GM21619 (cell line): ENCODE measurements at regions not wholly inside any gene's neighbourhood (a gene's known extent, or its start where the extent isn't known, plus 50 kb on each side); places are given as distances from the start of the nearest gene placed in this dataset.
A peak's percentile ranks its signal among the peaks of the same experiment; 100 is the strongest.

Source experiments
- ATAC-seq: cut with Tn5 transposase; IDR thresholded peaks from one replicate; pipeline ENCODE4 v1.9.1; 2021; ENCODE audit not compliant: unreplicated experiment

DNA sequence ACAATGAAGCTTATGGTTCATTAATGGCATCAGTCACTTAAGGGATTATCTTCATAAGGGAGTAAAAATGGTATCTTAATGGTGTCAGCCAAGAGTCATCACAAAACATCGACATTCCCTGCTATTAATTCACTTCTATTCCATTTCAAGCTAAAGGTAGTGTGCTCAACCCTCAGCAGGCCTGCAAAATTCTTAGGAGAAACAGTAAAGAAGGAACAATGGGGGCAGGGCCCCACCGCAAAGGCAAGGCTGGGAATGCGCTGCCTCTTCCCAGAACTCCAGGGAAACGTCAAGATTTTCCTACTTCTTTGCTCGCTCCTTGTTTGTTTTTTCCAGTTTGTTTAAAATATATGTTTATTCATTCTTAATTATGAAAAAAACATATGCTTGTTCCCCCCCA, 187.3 kb upstream of the TSC22D2 start:
- ATAC-seq, result no peak

- no peak for ATAC-seq
Observed at GRCh38 chr3:150220041-150220440, 188.1 kb upstream of the TSC22D2 start.

- ATAC-seq, result no peak
Observed at GRCh38 chr3:150218841-150219240, 189.3 kb upstream of the TSC22D2 start.

DNA sequence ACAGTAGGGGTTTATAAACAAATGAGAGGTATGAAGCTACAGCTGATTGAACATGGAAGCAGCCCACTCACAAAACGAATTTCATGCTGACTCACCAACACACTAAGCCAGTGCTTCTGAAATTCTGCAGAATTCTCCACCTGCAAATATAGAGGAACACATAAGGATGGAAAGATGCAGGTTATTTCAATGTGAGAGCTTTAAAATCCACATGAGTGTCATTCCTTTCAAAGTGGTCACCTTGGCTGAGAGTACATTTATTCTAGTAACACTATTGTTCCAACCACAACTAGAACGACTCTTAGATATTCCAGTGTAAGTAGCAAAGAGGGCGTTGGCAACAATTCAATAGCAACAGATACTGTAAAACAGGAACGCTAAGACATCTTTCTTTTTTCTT, 189.9 kb upstream of the TSC22D2 start:
- ATAC-seq, result no peak

- no peak for ATAC-seq
Observed at GRCh38 chr3:150217691-150218090, 190.4 kb upstream of the TSC22D2 start.

DNA sequence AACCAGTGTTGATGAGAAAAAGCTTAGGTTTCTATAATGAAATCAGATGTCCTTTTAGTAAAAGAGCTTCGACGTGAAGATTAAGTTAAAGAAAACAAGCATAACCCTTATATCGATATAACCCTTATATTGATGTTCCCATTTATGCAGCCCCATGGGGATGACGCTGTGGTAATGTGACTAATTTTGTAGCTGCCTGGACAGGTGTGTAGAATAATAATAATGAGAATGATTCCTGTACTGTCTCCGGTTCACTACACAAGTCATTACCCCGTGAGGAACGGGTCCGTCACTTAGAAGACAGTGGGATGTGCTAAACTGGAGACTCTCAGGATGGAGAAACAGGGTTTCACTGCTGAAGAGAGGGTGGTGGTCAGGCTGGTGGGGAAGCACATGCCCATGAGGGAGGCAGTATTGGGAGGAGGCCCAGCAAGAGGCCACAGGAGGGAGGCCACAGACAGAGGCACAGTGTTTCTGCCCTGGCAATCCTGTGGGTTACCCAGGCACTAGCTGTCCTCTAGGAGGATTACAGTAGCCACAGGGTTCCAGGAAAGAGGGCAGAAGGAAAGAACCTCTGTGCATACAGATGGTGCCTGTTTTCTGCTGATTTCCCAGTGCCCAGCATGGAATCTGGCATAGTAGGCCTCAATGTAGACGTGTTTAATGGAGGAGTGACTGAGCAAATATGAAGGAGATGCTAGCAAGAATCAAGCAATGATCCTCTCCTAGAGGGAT, 191.1 kb upstream of the TSC22D2 start:
- no peak for ATAC-seq

GRCh38 chr3:150216041-150216811, 191.9 kb upstream of the TSC22D2 start:
- no peak for ATAC-seq

GRCh38 chr3:150215616-150216015, 192.5 kb upstream of the TSC22D2 start:
- no peak for ATAC-seq

DNA sequence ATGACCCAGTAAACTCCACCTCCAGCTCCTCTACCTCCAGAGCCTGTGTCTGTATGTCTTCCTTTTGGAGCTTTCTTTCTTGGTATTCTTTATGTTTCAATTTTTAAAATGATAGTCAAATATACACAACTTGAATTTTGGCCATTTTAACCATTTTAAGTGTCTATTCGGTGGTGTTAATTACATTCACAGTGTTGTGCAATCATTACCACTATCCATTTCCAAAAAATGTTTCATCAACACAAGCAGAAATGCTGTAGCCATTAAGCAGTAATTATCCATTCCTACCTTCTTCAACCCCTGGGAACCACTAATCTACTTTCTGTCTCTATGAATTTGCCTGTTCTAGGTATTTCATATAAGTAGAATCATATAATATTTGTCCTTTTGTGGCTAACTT, 194.5 kb upstream of the TSC22D2 start:
- no peak for ATAC-seq

DNA sequence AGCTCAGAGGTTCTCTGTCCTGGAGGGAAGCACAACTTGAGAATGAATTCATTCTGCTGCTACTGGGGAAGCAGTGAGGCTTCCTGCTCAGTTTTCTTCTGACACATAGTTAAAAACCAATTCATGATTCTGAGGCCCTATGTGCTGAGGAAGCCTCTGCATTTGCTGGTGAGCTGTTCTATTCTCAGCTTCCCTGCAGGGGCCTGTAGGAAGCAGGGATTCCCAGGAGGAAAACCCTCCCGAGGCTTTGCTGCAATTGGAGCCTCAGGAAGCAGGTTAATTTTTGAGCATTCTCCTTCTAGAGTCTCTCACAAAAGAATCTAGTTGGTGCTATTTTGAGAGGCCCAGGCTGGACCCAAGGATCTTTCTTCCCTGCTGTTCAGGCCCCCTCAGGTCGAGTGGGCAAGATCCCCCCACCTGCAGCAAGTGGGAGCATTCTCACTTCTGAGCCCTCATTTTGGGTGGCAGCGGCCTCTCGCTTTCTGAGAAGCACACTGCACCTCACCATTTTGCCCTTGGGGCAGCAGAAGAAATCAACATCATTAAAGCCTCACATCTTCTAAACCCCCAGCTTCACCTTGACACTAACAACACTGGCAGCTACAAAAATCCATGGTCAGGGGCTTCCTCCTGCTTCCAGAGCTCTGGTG, 197.5 kb upstream of the TSC22D2 start:
- no peak for ATAC-seq

DNA sequence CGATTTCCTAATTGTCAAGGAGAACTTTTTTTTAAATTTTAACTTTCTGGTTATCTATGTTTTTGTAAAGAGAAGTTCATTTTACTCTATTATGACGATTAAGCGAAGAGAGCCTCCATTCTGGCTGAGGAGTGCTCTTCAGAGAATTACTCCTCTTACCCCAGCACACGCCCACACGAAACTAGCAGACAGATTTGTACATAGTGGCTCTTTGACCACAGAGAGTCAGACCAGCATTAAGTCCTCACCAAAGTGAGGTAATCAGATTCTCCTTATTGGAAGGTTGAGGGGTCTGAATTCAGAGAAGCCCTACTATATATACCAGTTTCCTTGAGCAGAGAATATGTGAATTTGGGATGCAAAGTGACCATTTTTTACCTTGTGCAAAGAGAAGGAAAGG, 204.8 kb upstream of the TSC22D2 start:
- ATAC-seq, result no peak

DNA sequence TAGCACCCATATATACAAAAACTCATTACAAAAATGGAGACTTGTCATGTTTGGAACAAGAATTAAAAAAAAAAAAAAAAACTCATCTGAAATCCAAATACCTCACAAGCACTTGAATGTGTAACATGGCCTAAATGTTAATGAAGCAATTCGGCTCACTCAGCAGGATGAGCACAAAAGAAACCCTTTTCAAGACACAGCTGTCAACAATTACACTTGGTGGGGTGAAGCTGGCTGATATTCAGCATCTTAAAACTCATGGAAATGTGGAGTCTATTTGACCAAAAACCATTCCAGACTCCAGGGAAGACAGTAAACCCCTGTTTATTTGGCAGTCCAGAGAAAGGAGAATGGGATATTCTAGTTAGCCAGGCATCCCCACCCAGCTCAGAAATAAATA, 205.4 kb upstream of the TSC22D2 start:
- no peak for ATAC-seq

GRCh38 chr3:150194957-150195356, 213.1 kb upstream of the TSC22D2 start:
- no peak for ATAC-seq

GRCh38 chr3:150194513-150194912, 213.6 kb upstream of the TSC22D2 start:
- ATAC-seq, result no peak

- no peak for ATAC-seq
Observed at GRCh38 chr3:150184426-150185071, 213.9 kb upstream of the PFN2 start.

GRCh38 chr3:150183678-150184425, 213.2 kb upstream of the PFN2 start:
- peak; percentile 97 for ATAC-seq

- ATAC-seq, result no peak
Observed at GRCh38 chr3:150180334-150180733, 209.6 kb upstream of the PFN2 start.

GRCh38 chr3:150179330-150179729, 208.6 kb upstream of the PFN2 start:
- ATAC-seq, result no peak

DNA sequence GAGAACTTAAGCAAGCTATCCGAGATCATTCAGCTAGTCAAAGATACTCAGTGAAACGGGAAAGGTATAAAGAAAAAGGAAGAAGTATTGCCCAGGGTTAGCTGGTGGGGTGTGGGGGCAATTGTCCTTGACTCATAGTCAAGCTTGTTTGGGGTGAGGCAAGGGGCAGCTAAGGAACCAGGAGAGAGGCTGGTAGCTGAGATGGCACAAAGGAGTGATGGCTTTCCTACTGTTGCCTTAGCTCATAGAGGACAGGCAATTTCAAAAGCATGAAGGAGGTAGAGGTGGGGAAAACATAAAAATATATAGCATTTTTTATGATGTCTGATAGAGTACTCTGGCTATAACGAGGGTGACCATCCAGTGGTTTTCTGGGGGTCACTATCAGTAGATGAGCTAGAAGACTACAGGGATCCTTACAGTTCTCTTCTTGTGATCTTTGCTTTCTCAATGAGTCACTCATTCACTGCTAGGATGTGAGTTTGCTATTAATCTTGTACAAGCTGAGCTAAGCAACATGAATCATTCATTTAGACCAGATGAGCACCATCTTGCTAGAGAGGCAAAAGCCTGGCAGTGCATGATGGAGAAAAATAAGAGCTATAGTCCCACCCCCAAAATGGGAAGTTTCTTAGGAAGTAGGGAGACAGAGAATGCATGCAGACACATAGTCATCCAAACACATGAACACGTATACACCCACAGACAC, 207.1 kb upstream of the PFN2 start:
- ATAC-seq, result no peak

DNA sequence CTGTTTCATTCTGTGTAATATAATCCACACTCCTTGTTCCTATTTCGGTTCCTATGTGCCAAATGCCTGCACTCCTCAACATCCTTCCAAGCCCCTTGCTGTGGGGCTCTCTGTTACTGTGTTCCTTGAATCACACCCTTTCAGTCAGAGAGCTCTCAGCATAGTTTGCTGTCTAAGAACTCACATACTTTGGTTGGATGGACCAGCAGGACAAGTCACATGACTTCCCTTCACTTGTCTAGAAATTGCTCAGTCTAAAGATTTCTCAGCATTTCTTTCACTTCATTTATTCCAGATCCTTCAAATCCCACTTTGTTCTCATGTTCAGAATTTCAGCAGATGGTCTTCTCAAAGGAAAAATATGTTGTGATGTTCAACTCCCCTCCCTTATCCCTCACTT, 203.5 kb upstream of the PFN2 start:
- no peak for ATAC-seq
